Upper lobe of right lung (tissue), 1 donor: ENCODE measurements at regions not wholly inside any gene's neighbourhood (a gene's known extent, or its start where the extent isn't known, plus 50 kb on each side); places are given as distances from the start of the nearest gene placed in this dataset.

ENCODE experiments used
- ATAC-seq: fragments of 200-7000 bp; cut with Tn5 transposase; one replicate; pipeline ENCODE4 v1.9.1; 2020; ENCODE audit warnings: mild to moderate bottlenecking, moderate library complexity
- DNase-seq: peaks from one replicate; pipeline ENCODE4 v3.0.0-alpha.2; 2020
- H3K27ac ChIP-seq: fragments of 200-600 bp; one replicate; pipeline ENCODE4 v1.8.0; 2022
- H3K27me3 ChIP-seq: fragments of 200-600 bp; one replicate; pipeline ENCODE4 v1.8.0; 2022; ENCODE audit warnings: mild to moderate bottlenecking
- H3K36me3 ChIP-seq: fragments of 200-600 bp; one replicate; pipeline ENCODE4 v1.8.0; 2022
- H3K4me1 ChIP-seq: fragments of 200-600 bp; one replicate; pipeline ENCODE4 v1.8.0; 2022
- H3K4me3 ChIP-seq: fragments of 200-600 bp; one replicate; pipeline ENCODE4 v1.8.0; 2022; ENCODE audit warnings: mild to moderate bottlenecking
- H3K9me3 ChIP-seq: fragments of 200-600 bp; one replicate; pipeline ENCODE4 v1.8.0; 2022
- intact Hi-C: fragments of 100-400 bp; cut with DNase I; formaldehyde crosslinking; loops from one replicate; pipeline ENCODE4 v1.11.0; 2022
- TF ChIP-seq, protein P1 (sequence below): fragments of 200-600 bp; IDR thresholded peaks from one replicate; pipeline ENCODE4 v1.8.0; 2022; ENCODE audit warnings: antibody characterized with exemption
- donor health status: DM: no; HTN: yes; CAD: no; lungs with severe emphysema.

DNA sequence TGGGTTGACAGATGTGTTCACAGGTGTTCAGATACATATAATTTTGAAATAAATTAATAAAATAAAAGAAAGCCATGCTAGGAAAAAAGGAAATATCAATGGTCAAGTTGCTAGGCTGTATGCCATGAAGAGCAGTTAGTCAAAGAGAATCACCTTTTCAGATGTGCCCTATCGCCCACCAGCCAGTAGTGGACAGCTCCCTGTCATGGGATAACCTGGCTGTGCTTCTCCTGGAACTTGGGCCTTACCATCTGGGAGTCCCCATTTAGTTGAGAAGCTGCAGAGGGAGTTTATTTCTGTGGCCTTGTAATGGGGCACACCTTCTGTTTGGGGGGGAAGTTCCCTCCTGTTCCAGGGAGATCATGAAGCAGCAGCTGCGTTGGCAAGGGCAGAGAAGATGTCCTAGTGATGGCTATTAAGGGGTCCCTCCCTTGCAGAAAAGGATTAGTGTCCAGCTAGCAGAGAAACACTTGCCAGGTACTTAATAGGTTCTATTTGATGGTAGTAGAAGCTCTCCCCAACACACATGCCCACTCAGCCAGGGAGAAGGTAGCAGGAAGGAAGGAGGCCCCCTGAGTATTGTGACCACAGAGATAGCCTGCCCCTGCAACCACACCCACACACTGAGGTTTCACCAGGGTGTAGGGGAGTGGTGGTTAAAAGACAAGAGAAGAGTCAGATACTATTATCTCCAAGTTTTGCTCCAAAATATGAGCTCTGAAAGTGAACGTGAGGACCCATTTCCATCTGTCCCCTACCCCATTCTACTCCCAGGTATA is 117.7 kb downstream of the B3GNT2 start:
- Histone ChIP-seq H3K9me3 (no peaks in the 10 kb centered on the region), H3K4me3 (no peak overlapping the region), H3K27ac (no peak overlapping the region), H3K36me3 (no peaks in the 10 kb centered on the region), H3K27me3 (no peaks in the 10 kb centered on the region), H3K4me1 (peaks cover 6% of the 10 kb centered on the region)
- no peak for DNase-seq
- intact Hi-C loops = no loop called here
- ATAC-seq = peak; percentile 51
- TF ChIP-seq, protein P1, sequence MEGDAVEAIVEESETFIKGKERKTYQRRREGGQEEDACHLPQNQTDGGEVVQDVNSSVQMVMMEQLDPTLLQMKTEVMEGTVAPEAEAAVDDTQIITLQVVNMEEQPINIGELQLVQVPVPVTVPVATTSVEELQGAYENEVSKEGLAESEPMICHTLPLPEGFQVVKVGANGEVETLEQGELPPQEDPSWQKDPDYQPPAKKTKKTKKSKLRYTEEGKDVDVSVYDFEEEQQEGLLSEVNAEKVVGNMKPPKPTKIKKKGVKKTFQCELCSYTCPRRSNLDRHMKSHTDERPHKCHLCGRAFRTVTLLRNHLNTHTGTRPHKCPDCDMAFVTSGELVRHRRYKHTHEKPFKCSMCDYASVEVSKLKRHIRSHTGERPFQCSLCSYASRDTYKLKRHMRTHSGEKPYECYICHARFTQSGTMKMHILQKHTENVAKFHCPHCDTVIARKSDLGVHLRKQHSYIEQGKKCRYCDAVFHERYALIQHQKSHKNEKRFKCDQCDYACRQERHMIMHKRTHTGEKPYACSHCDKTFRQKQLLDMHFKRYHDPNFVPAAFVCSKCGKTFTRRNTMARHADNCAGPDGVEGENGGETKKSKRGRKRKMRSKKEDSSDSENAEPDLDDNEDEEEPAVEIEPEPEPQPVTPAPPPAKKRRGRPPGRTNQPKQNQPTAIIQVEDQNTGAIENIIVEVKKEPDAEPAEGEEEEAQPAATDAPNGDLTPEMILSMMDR = no peak

DNA sequence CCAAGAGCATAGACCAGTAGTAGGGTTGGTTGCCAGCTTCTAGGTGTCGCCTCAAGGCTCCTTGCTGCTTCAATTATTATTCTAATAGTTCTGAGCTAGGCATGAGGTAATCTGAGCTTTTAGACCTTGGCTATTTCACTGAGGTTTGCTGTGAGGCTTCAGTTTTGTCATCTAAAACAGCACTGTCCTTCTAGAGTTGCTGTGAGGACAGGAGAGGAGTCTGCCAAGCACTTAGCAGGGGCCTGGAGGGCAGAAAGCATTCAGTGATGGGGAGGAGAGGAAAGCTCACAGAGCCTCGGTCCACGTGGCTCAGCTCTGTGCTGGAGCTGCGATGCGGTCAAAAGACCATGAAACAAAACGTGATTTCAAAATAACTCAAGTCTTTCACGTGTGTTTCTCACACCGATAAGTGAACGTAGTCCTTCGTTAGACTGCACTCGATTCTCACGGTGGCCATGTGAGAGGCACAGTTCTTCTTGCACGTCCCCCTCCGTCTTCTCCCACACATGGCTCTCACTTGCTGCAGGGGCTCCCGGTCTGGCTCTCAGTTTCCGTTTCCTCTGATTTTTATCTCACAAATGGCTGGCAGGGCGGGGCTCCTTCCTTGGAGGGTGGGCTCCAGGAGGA is 113.7 kb downstream of the B3GNT2 start:
- Histone ChIP-seq H3K36me3 (no peaks in the 10 kb centered on the region), H3K27ac (no peak overlapping the region), H3K9me3 (no peaks in the 10 kb centered on the region), H3K27me3 (no peaks in the 10 kb centered on the region), H3K4me3 (no peak overlapping the region), H3K4me1 (peaks cover 36% of the 10 kb centered on the region)
- ATAC-seq (no peak), DNase-seq (no peak)
- intact Hi-C loops = no loop called here
- TF ChIP-seq, protein P1 = no peak

DNA sequence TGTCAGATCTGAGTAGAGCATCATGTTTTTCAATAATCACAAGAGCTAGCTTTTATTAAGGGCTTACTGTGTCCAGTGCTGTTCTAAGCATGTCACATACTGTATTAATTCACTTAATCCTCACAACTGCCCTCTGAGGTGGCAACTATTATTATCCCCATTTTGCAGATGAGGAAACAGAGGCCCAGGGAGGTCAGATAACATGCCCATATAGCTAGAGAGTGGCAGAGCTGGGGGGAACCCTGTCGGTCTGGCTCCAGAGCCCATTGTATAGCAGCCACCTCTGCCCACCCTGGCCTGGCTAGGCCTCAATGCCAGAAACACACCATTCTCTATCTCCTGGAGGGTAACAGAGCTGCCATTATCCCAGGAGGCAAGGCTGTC is 113.2 kb downstream of the B3GNT2 start:
- H3K4me3 ChIP-seq = no peak overlapping the region
- H3K27ac ChIP-seq = no peak overlapping the region
- DNase-seq (no peak), ATAC-seq (no peak)
- TF ChIP-seq, protein P1 = no peak
- H3K27me3 ChIP-seq = no peaks in the 10 kb centered on the region
- intact Hi-C loops = no loop called here
- H3K36me3 ChIP-seq = no peaks in the 10 kb centered on the region
- no peaks in the 10 kb centered on the region for H3K9me3 ChIP-seq
- H3K4me1 ChIP-seq = peaks cover 40% of the 10 kb centered on the region

DNA sequence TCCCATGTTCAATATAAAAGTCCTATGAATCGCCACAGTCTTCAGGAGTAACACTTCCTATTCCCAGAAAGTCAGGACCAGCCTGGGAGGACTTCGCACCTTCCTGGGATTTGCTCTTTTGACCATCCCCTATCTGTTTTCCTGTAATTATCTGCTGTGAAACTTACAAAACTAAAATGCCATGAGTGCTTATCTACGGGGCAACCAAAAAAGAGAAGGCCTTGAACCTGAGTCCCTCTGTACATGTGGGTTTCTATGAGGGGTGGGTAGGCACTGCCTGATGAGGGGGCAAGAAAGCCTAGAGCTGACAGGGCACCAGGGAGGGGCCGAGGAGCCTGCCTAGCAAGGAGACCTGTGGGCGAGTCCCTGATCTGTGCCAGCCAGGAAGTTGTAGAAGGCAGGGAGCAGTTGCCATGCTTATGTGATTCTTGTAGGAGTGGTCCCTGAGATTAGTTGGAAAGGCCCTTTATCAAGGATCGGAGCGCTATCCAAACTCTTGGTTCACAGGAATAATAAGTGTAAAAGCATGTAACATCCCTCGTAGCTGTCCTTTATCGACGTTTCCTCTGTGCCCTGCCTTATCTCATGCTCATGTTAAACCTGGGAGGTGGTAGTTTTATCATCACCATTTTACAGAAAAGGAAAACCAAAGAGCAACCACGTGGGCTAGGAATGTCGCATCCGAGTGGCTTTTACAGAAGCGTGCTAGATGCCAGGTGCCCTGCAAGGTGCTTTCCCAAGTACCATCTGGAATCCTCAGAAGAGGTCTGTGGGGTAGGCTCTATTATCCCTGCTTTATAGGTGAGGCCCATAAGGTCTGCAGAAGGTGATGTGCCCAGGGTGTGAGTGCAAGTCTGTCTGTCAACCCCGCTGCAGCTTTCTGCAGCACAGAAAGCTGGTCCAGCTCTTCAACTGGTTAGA is 111.8 kb downstream of the B3GNT2 start:
- Histone ChIP-seq H3K4me3 (no peak overlapping the region), H3K27me3 (no peaks in the 10 kb centered on the region), H3K36me3 (no peaks in the 10 kb centered on the region), H3K9me3 (no peaks in the 10 kb centered on the region), H3K4me1 (peaks cover 47% of the 10 kb centered on the region), H3K27ac (peak overlapping the region; percentile 65)
- TF ChIP-seq, protein P1 = no peak
- intact Hi-C loops = no loop called here
- peak; percentile 33 for ATAC-seq
- no peak for DNase-seq

DNA sequence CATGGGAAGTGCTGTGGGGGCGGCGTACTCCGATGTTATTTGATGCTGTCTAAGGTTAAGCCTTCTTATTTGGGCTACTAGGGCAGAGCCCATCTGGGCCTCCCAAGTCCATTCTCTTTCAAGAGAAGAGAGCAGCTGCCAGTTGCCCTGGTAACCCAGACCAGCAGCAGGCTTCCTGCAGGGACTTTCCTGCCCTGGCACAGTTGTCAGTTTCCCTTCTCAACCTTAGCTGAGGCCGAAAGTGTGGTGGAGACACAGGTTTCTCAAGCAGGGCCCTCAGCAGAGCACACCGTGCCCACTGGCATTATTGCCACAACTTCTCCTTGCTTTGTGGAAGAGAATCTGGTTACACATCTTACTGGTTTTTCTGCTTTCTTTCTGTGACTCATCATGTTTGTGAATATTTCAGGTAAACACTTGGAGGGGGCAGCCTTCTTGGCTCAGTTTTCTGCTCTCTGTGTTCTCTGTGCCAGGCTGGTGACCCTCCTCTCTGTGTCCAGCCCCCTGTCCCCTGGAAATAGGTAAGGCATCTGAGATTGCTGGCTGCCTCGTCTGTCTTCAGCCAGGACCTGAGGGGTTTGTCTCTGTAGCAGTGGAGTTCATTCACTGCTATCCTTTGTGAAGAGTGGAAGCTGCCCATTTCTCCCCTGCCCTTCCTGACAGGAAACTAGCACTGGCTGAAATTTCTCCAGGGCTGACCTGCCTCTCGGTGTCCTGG is 111.0 kb downstream of the B3GNT2 start:
- DNase-seq = no peak
- H3K27me3 ChIP-seq = no peaks in the 10 kb centered on the region
- TF ChIP-seq, protein P1 = no peak
- ATAC-seq = peak; percentile 60
- intact Hi-C loops = no loop called here
- no peaks in the 10 kb centered on the region for H3K9me3 ChIP-seq
- H3K27ac ChIP-seq = peak overlapping the region; percentile 65
- no peaks in the 10 kb centered on the region for H3K36me3 ChIP-seq
- no peak overlapping the region for H3K4me3 ChIP-seq
- peaks cover 47% of the 10 kb centered on the region for H3K4me1 ChIP-seq
